ENCODE measurements at regions not wholly inside any gene's neighbourhood (a gene's known extent, or its start where the extent isn't known, plus 50 kb on each side); places are given as distances from the start of the nearest gene placed in this dataset.
"Not testable (repeated sequence)": the region's sequence is repeated elsewhere in the genome, so short reads cannot be mapped to it uniquely, and the experiment has no call there.

DNA sequence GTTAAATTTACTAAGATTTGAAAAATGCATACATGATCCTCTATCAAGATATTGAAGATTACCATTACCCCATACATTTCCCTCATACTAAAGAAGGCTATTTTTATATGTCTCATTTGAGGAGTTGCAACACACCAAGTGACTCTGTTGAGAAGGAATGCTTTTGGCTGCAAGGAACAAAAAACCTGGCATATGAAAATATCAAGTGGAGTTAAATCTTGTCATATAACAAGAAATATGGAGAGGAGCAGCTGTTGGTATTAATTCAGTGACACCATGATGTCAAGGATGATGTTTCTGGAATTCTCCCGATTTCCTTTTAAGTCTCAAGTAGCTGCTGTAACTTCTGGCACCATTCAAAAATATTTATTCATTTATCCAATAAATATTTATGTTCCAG lies 193.8 kb downstream of the CSNK1G3 start:
- DNase-seq: no peak
- Histone ChIP-seq H3K27ac (no peak overlapping the region), H3K36me3 (no peaks in the 10 kb centered on the region), H3K4me3 (no peak overlapping the region), H3K4me1 (no peaks in the 10 kb centered on the region), H3K9me3 (no peaks in the 10 kb centered on the region), H3K27me3 (no peaks in the 10 kb centered on the region)
- no peak for TF ChIP-seq POLR2A (IDR thresholded peaks at IDR 0.05)
- ATAC-seq: no peak
- intact Hi-C loops (cut with DNase I; ENCODE audit: low total_unique reads): no loop called here
- in situ Hi-C loops (cut with MboI; ENCODE audit: low sequenced_read_pairs in 4 of 4): no loop called here

DNA sequence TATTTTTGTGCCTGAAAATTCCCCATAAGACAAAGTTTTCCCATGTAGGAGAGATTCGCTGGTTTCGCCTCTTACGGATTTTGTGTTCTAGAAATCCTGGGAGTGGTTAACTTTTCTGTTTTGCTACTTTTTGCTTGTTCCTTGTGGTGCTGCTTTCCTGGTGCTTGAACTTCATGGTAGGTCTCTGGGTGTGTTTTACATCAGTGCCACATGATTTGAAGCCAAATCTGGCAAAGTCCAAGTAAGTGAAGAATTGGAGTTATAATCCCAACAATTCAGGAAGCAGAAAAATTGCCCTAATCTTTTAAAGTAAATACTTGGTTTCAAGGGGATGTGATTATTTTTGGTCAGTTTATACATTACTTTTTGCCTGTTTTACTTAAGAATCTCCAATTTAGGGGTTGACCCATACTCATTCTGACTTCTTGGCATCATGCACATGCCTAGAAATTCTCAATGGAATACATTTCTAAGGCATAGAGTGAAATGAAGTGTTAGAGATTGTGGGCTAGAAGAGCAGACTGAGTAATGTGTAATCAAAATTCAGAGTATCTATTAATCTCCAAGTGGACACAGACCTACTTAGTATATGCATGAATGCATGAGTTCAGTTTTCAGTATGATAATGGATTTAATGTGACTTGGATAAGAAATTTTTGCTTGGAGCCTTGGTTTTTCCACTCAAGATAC lies 189.7 kb downstream of the CSNK1G3 start:
- ATAC-seq (no peak), DNase-seq (no peak)
- no peak overlapping the region for H3K27ac ChIP-seq
- H3K9me3 ChIP-seq: no peaks in the 10 kb centered on the region
- peaks cover 4 to 9% of the 10 kb centered on the region in 2 donors for H3K4me1 ChIP-seq
- H3K36me3 ChIP-seq: no peaks in the 10 kb centered on the region
- in situ Hi-C loops (cut with MboI; ENCODE audit: low sequenced_read_pairs in 4 of 4) (no loop called here), intact Hi-C loops (cut with DNase I; ENCODE audit: low total_unique reads) (no loop called here)
- no peaks in the 10 kb centered on the region for H3K27me3 ChIP-seq
- TF ChIP-seq POLR2A (IDR thresholded peaks at IDR 0.05): no peak
- TF ChIP-seq, protein P1, sequence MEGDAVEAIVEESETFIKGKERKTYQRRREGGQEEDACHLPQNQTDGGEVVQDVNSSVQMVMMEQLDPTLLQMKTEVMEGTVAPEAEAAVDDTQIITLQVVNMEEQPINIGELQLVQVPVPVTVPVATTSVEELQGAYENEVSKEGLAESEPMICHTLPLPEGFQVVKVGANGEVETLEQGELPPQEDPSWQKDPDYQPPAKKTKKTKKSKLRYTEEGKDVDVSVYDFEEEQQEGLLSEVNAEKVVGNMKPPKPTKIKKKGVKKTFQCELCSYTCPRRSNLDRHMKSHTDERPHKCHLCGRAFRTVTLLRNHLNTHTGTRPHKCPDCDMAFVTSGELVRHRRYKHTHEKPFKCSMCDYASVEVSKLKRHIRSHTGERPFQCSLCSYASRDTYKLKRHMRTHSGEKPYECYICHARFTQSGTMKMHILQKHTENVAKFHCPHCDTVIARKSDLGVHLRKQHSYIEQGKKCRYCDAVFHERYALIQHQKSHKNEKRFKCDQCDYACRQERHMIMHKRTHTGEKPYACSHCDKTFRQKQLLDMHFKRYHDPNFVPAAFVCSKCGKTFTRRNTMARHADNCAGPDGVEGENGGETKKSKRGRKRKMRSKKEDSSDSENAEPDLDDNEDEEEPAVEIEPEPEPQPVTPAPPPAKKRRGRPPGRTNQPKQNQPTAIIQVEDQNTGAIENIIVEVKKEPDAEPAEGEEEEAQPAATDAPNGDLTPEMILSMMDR (IDR thresholded peaks at IDR 0.05 in 4 of 5, conservative IDR thresholded peaks at IDR 0.05 in 1 of 5): no peak
- no peak overlapping the region for H3K4me3 ChIP-seq

DNA sequence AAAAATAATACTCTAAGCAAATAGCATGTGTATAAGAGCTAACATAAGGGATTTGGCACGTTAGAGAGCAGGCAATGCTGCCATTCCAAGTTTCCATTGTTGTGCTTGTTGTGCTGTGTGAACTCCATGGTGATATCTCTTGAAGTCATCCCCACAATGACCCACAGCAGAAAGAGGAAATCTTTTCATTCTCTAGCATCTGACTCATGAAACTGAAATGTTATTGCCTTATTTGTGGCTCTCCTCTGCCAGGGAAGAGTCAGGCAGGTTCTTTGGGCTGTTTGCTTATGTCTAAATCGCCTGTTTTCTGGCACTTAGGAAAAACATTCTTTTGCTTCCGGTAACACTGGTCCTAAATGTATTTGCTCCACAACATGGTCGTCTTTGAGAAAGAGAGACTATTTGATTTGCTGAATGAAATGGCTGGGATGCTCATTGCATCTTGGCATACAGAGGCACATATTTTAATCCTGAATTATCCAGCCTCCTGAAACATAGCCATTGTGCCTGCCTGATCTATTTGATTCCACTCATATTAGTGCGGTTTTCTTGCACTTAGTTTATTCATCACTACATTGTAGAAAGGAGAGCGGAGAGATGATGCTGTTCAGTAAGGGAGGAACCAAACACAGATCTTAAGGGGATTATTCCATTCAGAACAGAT lies 188.8 kb downstream of the CSNK1G3 start:
- no peak for DNase-seq
- in situ Hi-C loops (cut with MboI; ENCODE audit: low sequenced_read_pairs in 4 of 4) (no loop called here), intact Hi-C loops (cut with DNase I; ENCODE audit: low total_unique reads) (no loop called here)
- ATAC-seq: no peak
- Histone ChIP-seq H3K36me3 (no peaks in the 10 kb centered on the region), H3K4me3 (no peak overlapping the region), H3K27ac (no peak overlapping the region), H3K9me3 (no peaks in the 10 kb centered on the region), H3K4me1 (peaks cover 4 to 13% of the 10 kb centered on the region in 2 donors), H3K27me3 (no peaks in the 10 kb centered on the region)
- TF ChIP-seq, protein P1 (IDR thresholded peaks at IDR 0.05 in 4 of 5, conservative IDR thresholded peaks at IDR 0.05 in 1 of 5): no peak
- no peak for TF ChIP-seq POLR2A (IDR thresholded peaks at IDR 0.05)

DNA sequence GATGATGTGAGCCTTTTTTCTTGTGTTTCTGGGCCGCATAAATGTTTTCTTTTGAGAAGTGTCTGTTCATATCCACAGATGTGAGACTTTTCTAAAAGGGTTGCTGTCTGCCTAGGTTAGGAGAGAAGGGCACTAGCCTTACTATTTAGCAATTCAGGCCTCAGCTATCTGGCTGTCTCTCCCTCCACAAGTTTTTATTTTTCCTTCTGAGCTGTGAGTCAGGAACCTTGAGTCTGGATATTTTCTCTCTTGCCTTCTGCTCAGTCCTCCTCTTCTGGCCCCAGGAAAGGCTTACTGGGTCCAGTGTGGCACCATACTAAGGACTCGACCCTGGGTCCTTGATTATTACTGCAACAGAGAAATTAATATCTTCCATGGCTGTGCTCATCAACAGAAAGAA lies 187.6 kb downstream of the CSNK1G3 start:
- no peaks in the 10 kb centered on the region for H3K9me3 ChIP-seq
- no peaks in the 10 kb centered on the region for H3K27me3 ChIP-seq
- intact Hi-C loops (cut with DNase I; ENCODE audit: low total_unique reads) (no loop called here), in situ Hi-C loops (cut with MboI; ENCODE audit: low sequenced_read_pairs in 4 of 4) (no loop called here)
- H3K4me1 ChIP-seq: peaks cover 4 to 13% of the 10 kb centered on the region in 2 donors
- H3K27ac ChIP-seq: no peak overlapping the region
- ATAC-seq (no peak), DNase-seq (no peak)
- H3K36me3 ChIP-seq: no peaks in the 10 kb centered on the region
- H3K4me3 ChIP-seq: no peak overlapping the region
- TF ChIP-seq, protein P1 (IDR thresholded peaks at IDR 0.05 in 4 of 5, conservative IDR thresholded peaks at IDR 0.05 in 1 of 5): no peak
- TF ChIP-seq POLR2A (IDR thresholded peaks at IDR 0.05): no peak

DNA sequence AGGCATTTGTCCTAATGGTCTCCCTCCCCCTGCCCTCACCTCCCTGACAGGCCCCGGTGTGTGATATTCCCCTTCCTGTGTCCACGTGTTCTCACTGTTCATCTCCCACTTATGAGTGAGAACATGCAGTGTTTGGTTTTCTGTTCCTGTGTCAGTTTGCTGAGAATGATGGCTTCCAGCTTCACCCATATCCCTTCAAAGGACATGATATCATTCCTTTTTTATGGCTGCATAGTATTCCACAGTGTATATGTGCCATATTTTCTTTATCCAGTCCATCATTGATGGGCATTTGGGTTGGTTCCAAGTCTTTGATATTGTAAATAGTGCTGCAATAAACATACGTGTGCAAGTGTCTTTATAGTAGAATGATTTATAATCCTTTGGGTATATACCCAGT lies 187.0 kb downstream of the CSNK1G3 start:
- H3K27me3 ChIP-seq; intact Hi-C loops (cut with DNase I; ENCODE audit: low total_unique reads); in situ Hi-C loops (cut with MboI; ENCODE audit: low sequenced_read_pairs in 4 of 4); DNase-seq; H3K27ac ChIP-seq; H3K4me3 ChIP-seq; ATAC-seq; H3K9me3 ChIP-seq; H3K36me3 ChIP-seq: not testable (repeated sequence)
- peaks cover 4 to 13% of the 10 kb centered on the region in 2 donors for H3K4me1 ChIP-seq

Measured in gastrocnemius medialis (tissue), 4 donors.